Prostate gland (tissue), 2 donors: ENCODE measurements at regions not wholly inside any gene's neighbourhood (a gene's known extent, or its start where the extent isn't known, plus 50 kb on each side); places are given as distances from the start of the nearest gene placed in this dataset.

ENCODE experiments used
- DNase-seq: peaks from one replicate; pipeline ENCODE4 v3.0.0-alpha.2; 2019; ENCODE audit warnings: low spot score
- H3K27ac ChIP-seq, 2 donors: fragments of 200-600 bp; sonication (generic); 2 replicates each; pipeline ENCODE4 v1.5.1; 2017 to 2019
- H3K27me3 ChIP-seq: fragments of 200-600 bp; sonication (generic); replicated peaks from 2 replicates; pipeline ENCODE4 v1.5.1; 2019; ENCODE audit not compliant: insufficient read depth
- H3K36me3 ChIP-seq, 2 donors: fragments of 200-600 bp; sonication (generic); 1 replicate in 1 of 2; 2 replicates in 1 of 2; pipeline versions ENCODE4 v1.5.1 to v1.8.1; 2017 to 2019
- H3K4me1 ChIP-seq: fragments of 200-600 bp; sonication (generic); replicated peaks from 2 replicates; pipeline ENCODE4 v1.5.1; 2019
- H3K4me3 ChIP-seq, 2 donors: fragments of 200-600 bp; sonication (generic); 2 replicates each; pipeline ENCODE4 v1.5.1; 2017 to 2019
- H3K9me3 ChIP-seq: fragments of 200-600 bp; sonication (generic); 2 replicates; pipeline ENCODE4 v1.5.1; 2017
- POLR2A ChIP-seq: fragments of 450-650 bp; IDR thresholded peaks from one replicate; pipeline ENCODE4 v1.6.1; 2016; ENCODE audit warnings: antibody characterized with exemption, mild to moderate bottlenecking
- POLR2AphosphoS5 ChIP-seq: sonication (generic); formaldehyde crosslinking; IDR thresholded peaks from one replicate; pipeline ENCODE4 v1.6.1; 2017; ENCODE audit warnings: antibody characterized with exemption
- WGBS: methylation state at CpG from one replicate; pipeline ENCODE4 v1.1.5; 2018; 5-methylcytosine and 5-hydroxymethylcytosine counted together
- intact Hi-C: fragments of 100-400 bp; cut with DNase I; formaldehyde crosslinking; loops from one replicate; pipeline ENCODE4 v1.14.2; 2022
- TF ChIP-seq, protein P1 (sequence below), 4 experiments: fragments of 200-600 bp in 2 of 4; fragments of 450-650 bp in 2 of 4; sonication (generic) in 2 of 4; IDR thresholded peaks; 1 replicate in 3 of 4; 2 replicates in 1 of 4; pipeline ENCODE4 v1.5.1; 2016 to 2019; ENCODE audit warnings: antibody characterized with exemption in 4 of 4, mild to moderate bottlenecking in 2 of 4, moderate library complexity in 2 of 4

GRCh38 chr1:59057796-59058195 lies 239.1 kb upstream of the FGGY start:
- Histone ChIP-seq H3K36me3 (no peaks in the 10 kb centered on the region), H3K27me3 (no peaks in the 10 kb centered on the region), H3K9me3 (no peaks in the 10 kb centered on the region), H3K4me1 (peaks cover 18% of the 10 kb centered on the region), H3K27ac (peak overlapping the region; percentile 57 to 58), H3K4me3 (no peak overlapping the region)
- intact Hi-C loops: no loop called here
- TF ChIP-seq POLR2A (no peak), POLR2AphosphoS5 (peak; percentile 17)
- DNase-seq: no peak
- 62% methylated on average over 3 of the region's 3 CpGs for WGBS

- 86% methylated on average over 5 of the region's 5 CpGs for WGBS
- no peaks in the 10 kb centered on the region for H3K36me3 ChIP-seq
- TF ChIP-seq POLR2A: no peak
- TF ChIP-seq, protein P1, sequence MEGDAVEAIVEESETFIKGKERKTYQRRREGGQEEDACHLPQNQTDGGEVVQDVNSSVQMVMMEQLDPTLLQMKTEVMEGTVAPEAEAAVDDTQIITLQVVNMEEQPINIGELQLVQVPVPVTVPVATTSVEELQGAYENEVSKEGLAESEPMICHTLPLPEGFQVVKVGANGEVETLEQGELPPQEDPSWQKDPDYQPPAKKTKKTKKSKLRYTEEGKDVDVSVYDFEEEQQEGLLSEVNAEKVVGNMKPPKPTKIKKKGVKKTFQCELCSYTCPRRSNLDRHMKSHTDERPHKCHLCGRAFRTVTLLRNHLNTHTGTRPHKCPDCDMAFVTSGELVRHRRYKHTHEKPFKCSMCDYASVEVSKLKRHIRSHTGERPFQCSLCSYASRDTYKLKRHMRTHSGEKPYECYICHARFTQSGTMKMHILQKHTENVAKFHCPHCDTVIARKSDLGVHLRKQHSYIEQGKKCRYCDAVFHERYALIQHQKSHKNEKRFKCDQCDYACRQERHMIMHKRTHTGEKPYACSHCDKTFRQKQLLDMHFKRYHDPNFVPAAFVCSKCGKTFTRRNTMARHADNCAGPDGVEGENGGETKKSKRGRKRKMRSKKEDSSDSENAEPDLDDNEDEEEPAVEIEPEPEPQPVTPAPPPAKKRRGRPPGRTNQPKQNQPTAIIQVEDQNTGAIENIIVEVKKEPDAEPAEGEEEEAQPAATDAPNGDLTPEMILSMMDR (IDR thresholded peaks at IDR 0.05): no peak
- no peak for TF ChIP-seq POLR2AphosphoS5
- peaks cover 17% of the 10 kb centered on the region for H3K4me1 ChIP-seq
- H3K9me3 ChIP-seq: no peaks in the 10 kb centered on the region
- intact Hi-C loops: no loop called here
- no peak overlapping the region for H3K4me3 ChIP-seq
- H3K27ac ChIP-seq: no peak overlapping the region
- DNase-seq: no peak
- no peaks in the 10 kb centered on the region for H3K27me3 ChIP-seq
These were observed 238.0 kb upstream of the FGGY start for GRCh38 chr1:59058665-59059439.

DNA sequence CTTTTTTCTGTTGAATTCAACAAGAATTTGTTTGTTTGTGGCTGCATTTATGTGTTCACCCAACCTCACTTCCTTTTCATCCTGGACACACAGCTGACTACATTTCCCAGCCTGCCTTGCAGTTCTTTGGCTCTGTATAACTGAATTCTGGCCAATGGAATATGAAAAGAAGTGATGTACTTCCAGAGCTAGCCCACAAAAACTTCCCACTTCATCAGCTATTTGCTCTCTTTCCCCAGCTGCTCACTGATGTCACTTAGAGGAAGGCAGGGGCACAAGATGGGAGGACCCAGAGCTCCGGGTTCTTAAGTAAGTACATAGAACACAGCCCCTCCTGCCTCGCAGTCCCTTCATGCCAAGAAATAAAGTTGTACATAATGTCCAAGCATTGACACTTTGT lies 235.0 kb upstream of the FGGY start:
- Histone ChIP-seq H3K9me3 (no peaks in the 10 kb centered on the region), H3K27me3 (no peaks in the 10 kb centered on the region), H3K4me3 (no peak overlapping the region), H3K27ac (peak overlapping the region; percentile 62 to 65), H3K4me1 (peaks cover 14% of the 10 kb centered on the region), H3K36me3 (no peaks in the 10 kb centered on the region)
- WGBS: 39% methylated on average over 2 of the region's 2 CpGs
- TF ChIP-seq POLR2AphosphoS5: peak; percentile 90
- TF ChIP-seq, protein P1 (IDR thresholded peaks at IDR 0.05): no peak
- peak; percentile 59 for DNase-seq
- intact Hi-C loops: no loop called here

GRCh38 chr1:59062743-59063142 lies 234.2 kb upstream of the FGGY start:
- intact Hi-C loops: no loop called here
- no peak for DNase-seq
- H3K27me3 ChIP-seq: no peaks in the 10 kb centered on the region
- H3K9me3 ChIP-seq: no peaks in the 10 kb centered on the region
- peaks cover 6% of the 10 kb centered on the region for H3K4me1 ChIP-seq
- H3K27ac ChIP-seq: peak overlapping the region in 1 of 2 donors; percentile 65
- TF ChIP-seq, protein P1 (IDR thresholded peaks at IDR 0.05): no peak
- no peak for TF ChIP-seq POLR2AphosphoS5
- no peak for TF ChIP-seq POLR2A
- WGBS: 55% methylated on average over 5 of the region's 5 CpGs
- H3K36me3 ChIP-seq: no peaks in the 10 kb centered on the region
- H3K4me3 ChIP-seq: no peak overlapping the region

DNA sequence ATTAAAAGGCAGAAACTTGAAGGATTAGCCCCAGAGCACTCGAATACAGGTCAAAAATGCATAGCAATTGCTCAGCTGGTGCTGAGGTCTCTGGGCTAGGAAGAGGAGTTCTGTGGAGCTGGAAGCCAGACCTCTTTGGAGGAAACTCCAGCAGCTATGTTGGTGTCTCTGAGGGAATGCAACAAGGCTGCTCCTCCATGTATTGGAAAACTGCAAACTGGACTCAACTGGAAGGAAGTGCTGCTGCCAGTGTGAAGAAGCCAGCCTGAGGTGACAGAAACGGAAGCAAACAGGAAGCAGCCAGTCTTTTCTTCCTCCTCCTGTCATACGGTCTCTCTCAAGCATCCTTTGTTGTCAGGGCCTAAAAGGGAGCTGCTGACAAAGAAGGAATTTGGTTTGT lies 233.4 kb upstream of the FGGY start:
- no peak for DNase-seq
- Histone ChIP-seq H3K4me3 (no peak overlapping the region), H3K4me1 (peaks cover 6% of the 10 kb centered on the region), H3K9me3 (no peaks in the 10 kb centered on the region), H3K36me3 (no peaks in the 10 kb centered on the region), H3K27ac (no peak overlapping the region), H3K27me3 (no peaks in the 10 kb centered on the region)
- TF ChIP-seq, protein P1 (IDR thresholded peaks at IDR 0.05): no peak
- TF ChIP-seq POLR2AphosphoS5 (no peak), POLR2A (no peak)
- WGBS: 57% methylated on average over 3 of the region's 3 CpGs
- intact Hi-C loops: no loop called here
